ENCODE measurements at regions not wholly inside any gene's neighbourhood (a gene's known extent, or its start where the extent isn't known, plus 50 kb on each side); places are given as distances from the start of the nearest gene placed in this dataset.

- DNase-seq (ENCODE audit: low read depth), result no peak
These were observed 297.9 kb downstream of the TLE1 start for GRCh38 chr9:81391457-81391825.

DNA sequence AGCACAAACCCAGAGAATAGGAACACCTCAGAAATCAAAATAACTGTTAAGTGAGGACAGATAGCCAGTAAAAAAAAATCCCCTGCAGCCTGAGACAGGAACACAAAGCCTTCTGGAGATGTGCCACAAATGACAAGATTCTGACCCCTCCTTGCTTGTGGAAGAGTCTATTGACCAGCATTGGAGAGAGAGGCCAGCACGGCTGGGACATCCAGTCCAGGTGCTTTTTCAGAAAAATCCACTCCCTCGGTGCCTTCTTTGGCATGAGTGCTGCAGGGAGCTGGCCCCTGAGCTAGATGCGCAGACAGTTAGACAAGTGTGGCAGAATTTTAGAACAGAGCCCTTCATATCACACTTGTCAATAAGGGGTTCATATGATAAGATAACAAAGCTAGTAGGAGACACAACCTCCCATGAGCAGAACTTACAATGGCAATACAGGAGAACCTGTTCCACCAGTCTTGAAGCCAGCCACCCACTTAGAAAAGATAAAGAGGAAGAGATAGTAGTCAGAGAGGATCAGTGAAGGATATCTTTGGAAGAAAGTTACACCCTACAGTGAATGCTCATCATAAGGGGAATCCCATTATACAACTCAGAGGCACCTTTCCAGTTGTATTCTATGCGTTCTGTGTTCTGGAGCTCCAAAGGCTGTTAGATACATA is 298.4 kb downstream of the TLE1 start:
- no peak for DNase-seq (ENCODE audit: low read depth)

GRCh38 chr9:81389569-81389993 is 299.8 kb downstream of the TLE1 start:
- peak; percentile 97 for DNase-seq (ENCODE audit: low read depth)

DNA sequence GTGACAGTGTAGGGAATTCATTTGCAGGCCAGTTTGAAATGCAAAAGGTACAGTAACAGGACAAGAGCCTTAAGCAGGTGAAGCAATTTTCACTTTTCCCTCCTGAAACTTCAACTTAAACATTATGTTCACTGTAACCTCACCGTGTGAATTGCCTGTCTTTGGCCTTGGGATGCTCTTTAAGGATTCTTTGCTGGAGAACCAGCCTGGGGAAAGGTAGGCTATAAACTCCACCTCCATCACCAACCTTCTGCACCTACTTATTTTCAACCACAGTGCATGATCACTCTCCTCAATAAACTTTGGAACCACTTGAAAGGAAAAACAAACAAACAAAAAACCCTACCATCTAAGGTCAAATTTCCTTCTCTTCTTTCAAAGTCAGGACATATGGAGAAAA is 300.5 kb downstream of the TLE1 start:
- DNase-seq (ENCODE audit: low read depth), result no peak

- DNase-seq (ENCODE audit: low read depth), result no peak
These were observed 301.8 kb downstream of the TLE1 start for GRCh38 chr9:81387360-81388106.

GRCh38 chr9:81384911-81385310 is 304.4 kb downstream of the TLE1 start:
- DNase-seq (ENCODE audit: low read depth), result no peak

- no peak for DNase-seq (ENCODE audit: low read depth)
These were observed 307.1 kb downstream of the TLE1 start for GRCh38 chr9:81382281-81382680.

DNA sequence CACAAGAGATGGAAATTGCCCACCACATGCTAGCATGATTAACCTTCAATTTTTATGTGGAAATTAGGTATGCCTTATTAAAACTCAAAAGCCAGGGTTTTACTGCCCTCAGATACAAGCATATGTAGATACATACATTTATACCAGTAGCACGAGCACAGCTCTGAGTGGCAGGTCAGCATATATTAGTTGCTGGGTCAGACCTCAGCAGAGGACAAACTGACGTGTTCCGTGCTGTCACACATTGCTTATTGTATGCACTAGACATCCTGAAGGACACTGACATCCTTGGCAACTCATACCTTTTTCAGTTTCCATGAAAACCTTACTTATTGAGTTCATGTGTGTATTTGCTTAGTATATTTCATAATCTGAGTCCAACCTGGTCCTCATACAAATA is 307.7 kb downstream of the TLE1 start:
- no peak for DNase-seq (ENCODE audit: low read depth)

DNA sequence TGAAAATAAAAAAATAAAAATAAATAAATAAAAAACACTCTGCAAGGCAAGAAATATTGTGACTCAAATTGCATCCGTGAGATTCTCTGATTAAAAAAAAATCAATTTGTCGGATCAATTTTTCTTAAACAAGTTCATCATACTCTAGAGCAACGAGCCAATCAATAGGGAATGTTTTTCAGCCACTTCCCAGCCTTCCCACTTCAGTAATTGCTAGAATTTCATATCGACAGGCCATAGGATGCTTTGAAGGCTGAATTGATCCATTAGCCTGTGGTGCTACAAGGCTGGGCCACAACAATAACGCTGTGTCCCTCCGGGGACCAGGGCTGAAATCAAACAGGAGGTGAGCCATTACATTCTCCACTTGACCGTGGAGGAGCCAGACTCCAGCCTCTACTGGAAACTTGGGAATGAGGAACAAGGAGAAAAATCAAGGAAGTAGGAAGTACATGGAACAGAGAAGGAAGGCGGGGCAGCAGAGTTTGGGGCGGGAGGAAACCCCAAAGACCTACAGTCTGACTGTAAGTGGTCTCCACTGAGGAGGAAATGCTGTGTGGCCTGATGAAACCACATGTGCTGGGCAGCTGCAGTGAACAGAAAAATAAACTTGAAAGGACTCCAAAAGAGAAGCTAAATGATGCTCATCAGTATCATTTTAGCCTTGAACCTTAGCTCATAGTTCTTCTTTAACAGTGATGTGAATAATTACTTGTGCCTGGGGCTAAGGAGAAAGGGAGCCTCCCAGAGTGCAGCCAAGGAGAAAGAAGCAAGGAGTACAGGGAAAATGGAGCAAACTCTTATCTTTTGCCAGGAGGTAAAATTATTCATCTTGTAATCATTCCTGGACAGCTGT is 308.6 kb downstream of the TLE1 start:
- no peak for DNase-seq (ENCODE audit: low read depth)

DNA sequence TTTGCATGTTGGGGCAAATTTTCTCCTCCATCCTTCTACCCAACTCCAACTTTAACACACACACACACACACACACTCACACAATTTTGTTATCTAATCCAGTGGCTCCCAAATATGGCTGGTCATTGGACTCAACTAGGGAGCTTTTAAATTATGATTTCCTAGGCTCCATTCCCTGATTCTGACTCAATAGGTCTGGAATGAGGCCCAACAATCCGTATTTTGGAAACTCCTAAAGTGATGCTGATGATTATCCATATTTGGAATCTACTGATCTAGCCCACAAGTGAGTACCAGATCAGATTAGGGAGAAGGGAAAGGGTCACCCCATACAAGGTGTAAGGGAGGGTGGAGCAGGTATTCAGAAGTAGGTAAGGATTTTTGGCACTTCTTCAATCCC is 309.7 kb downstream of the TLE1 start:
- no peak for DNase-seq (ENCODE audit: low read depth)

- no peak for DNase-seq (ENCODE audit: low read depth)
These were observed 311.4 kb downstream of the TLE1 start for GRCh38 chr9:81377921-81378320.

DNA sequence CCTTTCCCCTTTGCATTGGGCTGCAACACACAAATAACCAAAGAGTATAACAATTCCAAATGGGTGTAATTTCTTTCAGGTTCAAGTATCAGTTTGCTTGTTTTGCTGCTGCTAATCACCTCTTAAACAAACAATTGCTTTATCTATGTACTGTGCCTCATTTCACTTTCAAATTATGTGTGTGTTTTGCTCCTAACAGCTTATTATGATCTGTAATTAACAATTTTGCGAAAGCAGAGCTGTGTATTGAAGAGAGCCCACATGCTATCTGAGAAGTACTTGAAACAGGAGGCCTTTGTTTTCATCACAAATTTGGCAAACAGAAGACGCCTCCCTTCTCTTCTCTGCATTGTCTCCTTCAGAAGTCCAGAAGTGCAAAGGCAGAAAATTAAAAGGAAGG is 312.0 kb downstream of the TLE1 start:
- no peak for DNase-seq (ENCODE audit: low read depth)

DNA sequence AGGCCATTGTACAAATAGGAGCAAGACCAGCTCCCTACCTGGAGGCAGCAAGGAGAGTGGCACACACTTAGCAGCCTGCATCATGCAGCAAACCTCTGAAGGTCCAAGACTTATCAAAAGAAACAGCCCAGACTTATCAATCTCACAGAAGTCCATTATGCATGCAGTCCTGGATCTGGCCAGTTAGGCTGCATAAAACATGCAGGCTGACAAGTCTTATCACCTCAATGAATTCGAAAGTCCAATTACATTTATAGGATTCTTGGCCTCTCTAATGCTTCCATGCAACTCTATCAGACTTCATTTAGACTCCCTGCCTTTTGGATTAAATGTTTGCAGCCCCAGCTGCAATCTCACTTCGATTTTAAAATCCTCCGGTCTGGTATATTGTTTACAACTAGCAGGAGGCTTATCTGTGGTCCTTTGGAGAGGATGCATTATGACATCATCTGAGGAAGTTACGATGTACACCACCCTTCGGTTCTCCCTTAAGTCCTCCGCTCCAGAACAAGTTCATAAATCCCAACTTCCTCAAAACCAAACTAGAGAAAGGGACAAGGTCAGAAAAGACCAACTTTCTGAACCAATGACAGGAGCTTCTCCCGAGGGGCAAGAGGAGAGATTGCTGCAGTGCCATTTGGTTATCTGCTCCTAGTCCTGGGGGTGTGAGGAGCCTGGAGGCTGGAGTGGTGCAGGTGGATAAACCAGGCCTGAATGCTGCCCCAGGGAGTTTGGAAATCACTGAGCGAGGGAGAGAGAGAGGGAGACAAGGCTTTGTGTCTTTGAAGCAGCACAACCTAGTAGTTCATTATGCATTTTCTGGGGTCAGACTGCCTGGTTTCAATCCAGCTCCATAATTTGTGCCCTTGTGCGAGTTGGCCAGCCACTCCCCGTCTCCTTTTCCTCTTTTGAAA is 313.9 kb downstream of the TLE1 start:
- DNase-seq (ENCODE audit: low read depth), result no peak

DNA sequence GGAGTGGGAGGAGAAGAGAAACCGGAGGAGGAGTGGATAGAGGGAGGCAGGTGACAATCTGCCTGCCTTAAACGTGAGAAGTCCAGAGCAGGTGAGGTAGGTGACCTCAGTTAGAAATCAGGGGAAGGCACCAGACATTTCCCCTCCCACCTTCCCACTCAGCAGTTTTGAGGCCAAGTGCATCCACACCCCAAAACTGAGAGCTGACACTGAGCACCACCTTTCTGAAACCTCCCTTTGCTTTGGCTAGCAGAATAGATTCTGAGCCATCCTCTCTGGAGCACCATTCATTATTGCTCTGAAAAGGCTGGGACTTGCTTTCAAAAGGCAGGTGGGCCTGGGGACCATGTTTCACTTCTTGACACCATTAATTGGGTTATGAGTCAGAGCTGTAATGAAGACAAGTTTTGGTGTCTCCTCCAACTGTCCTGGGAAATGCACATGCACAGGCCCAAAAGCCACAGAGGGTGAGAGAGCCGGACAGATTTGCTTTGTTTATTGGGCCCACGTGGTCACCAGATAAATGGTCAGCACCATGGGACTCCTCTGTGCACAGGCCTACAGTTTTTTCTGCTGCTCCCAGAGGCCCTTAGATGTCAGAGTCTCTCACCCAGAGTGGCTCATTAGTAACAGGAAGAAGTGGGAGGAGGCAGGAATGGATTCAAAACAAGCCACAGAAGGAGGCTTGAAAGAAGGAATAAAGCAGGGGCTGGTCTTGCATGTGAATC is 314.7 kb downstream of the TLE1 start:
- DNase-seq (ENCODE audit: low read depth), result no peak

- DNase-seq (ENCODE audit: low read depth), result no peak
These were observed 316.1 kb downstream of the TLE1 start for GRCh38 chr9:81373294-81373693.

GRCh38 chr9:81372628-81373191 is 316.6 kb downstream of the TLE1 start:
- no peak for DNase-seq (ENCODE audit: low read depth)

- DNase-seq (ENCODE audit: low read depth), result no peak
These were observed 317.5 kb downstream of the TLE1 start for GRCh38 chr9:81371824-81372223.

GRCh38 chr9:81370650-81371049 is 318.7 kb downstream of the TLE1 start:
- DNase-seq (ENCODE audit: low read depth), result no peak

DNA sequence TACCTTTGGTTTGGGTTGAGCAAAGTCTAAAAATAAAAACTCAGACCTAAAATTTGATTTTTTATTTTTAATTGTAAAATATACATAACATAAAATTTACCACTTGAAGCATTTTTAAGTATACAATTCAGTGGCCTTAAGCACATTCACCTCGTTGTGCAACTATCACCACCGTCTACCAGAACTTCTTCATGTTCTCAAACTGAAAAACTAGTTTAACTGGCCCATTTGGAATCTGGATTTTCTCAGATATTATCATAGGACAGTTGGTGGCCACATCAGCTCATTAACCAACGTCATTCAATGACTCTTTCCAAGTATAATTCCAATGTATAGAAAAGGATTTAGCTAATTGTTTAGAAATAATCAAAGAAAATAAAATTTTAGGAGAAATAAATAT is 319.3 kb downstream of the TLE1 start:
- DNase-seq (ENCODE audit: low read depth), result no peak

GRCh38 chr9:81369121-81369520 is 320.2 kb downstream of the TLE1 start:
- DNase-seq (ENCODE audit: low read depth), result no peak
